ENCODE measurements at regions not wholly inside any gene's neighbourhood (a gene's known extent, or its start where the extent isn't known, plus 50 kb on each side); places are given as distances from the start of the nearest gene placed in this dataset.
"Not testable (repeated sequence)": the region's sequence is repeated elsewhere in the genome, so short reads cannot be mapped to it uniquely, and the experiment has no call there.

DNA sequence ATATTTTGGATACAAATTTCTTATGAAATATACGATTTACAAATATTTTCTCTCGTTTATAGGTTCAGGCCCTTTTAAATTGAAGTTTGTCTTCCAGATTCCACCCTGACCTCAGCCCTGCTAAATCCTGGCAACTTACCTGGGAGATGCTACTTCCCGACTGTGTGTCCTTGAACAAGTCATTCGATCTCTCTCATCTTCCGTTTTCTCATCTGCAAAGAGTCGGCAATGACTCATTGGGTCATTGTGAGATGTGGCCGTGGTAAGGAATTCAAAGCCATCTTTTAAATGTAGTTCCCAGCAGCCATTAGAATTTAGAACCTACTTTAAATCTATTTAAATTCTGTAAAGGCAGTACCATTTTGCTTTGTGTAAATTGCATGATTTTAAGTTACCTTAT, 72.5 kb downstream of the LHX2 start:
- Histone ChIP-seq H3K4me3 (ENCODE audit: low read depth in 1 of 5, low read length in 5 of 5) (no peak overlapping the region), H3K4me1 (ENCODE audit: control insufficient read depth in 5 of 5, insufficient read depth in 5 of 5, low read length in 5 of 5) (no peaks in the 10 kb centered on the region), H3K27me3 (ENCODE audit: control insufficient read depth in 5 of 5, insufficient read depth in 4 of 5, low read length in 5 of 5) (no peaks in the 10 kb centered on the region), H3K9ac (ENCODE audit: low read length in 5 of 5) (no peak overlapping the region), H3K27ac (ENCODE audit: low read depth, low read length) (no peak overlapping the region), H3K9me3 (ENCODE audit: control insufficient read depth in 5 of 5, low read length in 5 of 5) (peaks cover 4 to 23% (median 14%) of the 10 kb centered on the region in 5 donors), H3K36me3 (ENCODE audit: control insufficient read depth in 5 of 5, insufficient read depth in 5 of 5, low read length in 5 of 5) (no peaks in the 10 kb centered on the region)

DNA sequence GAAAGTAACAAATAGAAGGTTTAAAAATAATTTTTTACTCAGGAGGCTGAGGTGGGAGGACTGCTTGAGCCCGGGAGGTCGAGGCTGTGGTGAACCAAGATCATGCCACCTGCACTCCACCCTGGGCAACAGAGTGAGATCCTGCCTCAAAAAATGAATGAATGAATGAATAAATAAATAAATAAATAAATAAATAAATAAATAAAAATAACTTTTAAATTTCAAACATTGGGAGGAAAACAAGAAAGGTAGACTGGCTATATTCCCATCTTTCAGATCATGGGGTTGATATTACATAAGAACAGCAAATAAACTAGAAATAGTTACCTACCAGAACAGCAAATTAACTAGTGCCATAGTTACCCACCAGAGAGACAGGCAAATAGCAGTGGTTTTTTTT, 75.7 kb downstream of the LHX2 start:
- H3K4me1 ChIP-seq (ENCODE audit: control insufficient read depth in 5 of 5, insufficient read depth in 5 of 5, low read length in 5 of 5): no peaks in the 10 kb centered on the region
- H3K9me3 ChIP-seq (ENCODE audit: control insufficient read depth in 5 of 5, low read length in 5 of 5): peaks cover 6 to 23% (median 14%) of the 10 kb centered on the region in 5 donors
- no peak overlapping the region for H3K27ac ChIP-seq (ENCODE audit: low read depth, low read length)
- H3K27me3 ChIP-seq (ENCODE audit: control insufficient read depth in 5 of 5, insufficient read depth in 4 of 5, low read length in 5 of 5): peaks cover 0 to 6% (median 3%) of the 10 kb centered on the region in 5 donors
- H3K4me3 ChIP-seq (ENCODE audit: low read depth in 1 of 5, low read length in 5 of 5): no peak overlapping the region
- no peaks in the 10 kb centered on the region for H3K36me3 ChIP-seq (ENCODE audit: control insufficient read depth in 5 of 5, insufficient read depth in 5 of 5, low read length in 5 of 5)
- H3K9ac ChIP-seq (ENCODE audit: low read length in 5 of 5): no peak overlapping the region

DNA sequence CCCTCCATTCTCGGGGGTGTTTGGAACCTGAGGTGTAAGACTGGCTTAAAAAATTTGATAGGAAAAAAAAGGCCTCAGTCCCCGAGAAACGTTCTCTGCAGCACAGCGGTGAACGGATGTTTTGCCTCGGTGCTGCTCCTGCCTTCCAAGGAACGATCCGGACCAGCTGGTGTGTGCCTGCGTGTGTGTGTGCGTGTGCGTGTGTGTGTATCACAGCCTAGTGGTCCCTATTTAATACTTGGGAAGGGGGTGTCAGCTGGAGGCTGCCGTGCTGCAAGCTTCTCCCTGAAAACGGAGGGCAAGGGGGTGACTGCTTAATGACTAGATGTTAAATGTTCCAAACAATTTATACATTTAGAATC, 76.9 kb downstream of the LHX2 start:
- H3K9ac ChIP-seq (ENCODE audit: low read length in 5 of 5): no peak overlapping the region
- peaks cover 6 to 23% (median 14%) of the 10 kb centered on the region in 5 donors for H3K9me3 ChIP-seq (ENCODE audit: control insufficient read depth in 5 of 5, low read length in 5 of 5)
- H3K36me3 ChIP-seq (ENCODE audit: control insufficient read depth in 5 of 5, insufficient read depth in 5 of 5, low read length in 5 of 5): no peaks in the 10 kb centered on the region
- no peak overlapping the region for H3K27ac ChIP-seq (ENCODE audit: low read depth, low read length)
- no peaks in the 10 kb centered on the region for H3K4me1 ChIP-seq (ENCODE audit: control insufficient read depth in 5 of 5, insufficient read depth in 5 of 5, low read length in 5 of 5)
- no peak overlapping the region for H3K4me3 ChIP-seq (ENCODE audit: low read depth in 1 of 5, low read length in 5 of 5)
- H3K27me3 ChIP-seq (ENCODE audit: control insufficient read depth in 5 of 5, insufficient read depth in 4 of 5, low read length in 5 of 5): peaks cover 0 to 6% (median 3%) of the 10 kb centered on the region in 5 donors

GRCh38 chr9:124089631-124090488, 78.3 kb downstream of the LHX2 start:
- not testable (repeated sequence) for H3K36me3 ChIP-seq (ENCODE audit: control insufficient read depth in 5 of 5, insufficient read depth in 5 of 5, low read length in 5 of 5); H3K27ac ChIP-seq (ENCODE audit: low read depth, low read length); H3K4me3 ChIP-seq (ENCODE audit: low read depth in 1 of 5, low read length in 5 of 5); H3K27me3 ChIP-seq (ENCODE audit: control insufficient read depth in 5 of 5, insufficient read depth in 4 of 5, low read length in 5 of 5); H3K4me1 ChIP-seq (ENCODE audit: control insufficient read depth in 5 of 5, insufficient read depth in 5 of 5, low read length in 5 of 5); H3K9ac ChIP-seq (ENCODE audit: low read length in 5 of 5)
- peaks cover 6 to 21% (median 14%) of the 10 kb centered on the region in 5 donors for H3K9me3 ChIP-seq (ENCODE audit: control insufficient read depth in 5 of 5, low read length in 5 of 5)

- H3K36me3 ChIP-seq (ENCODE audit: control insufficient read depth in 5 of 5, insufficient read depth in 5 of 5, low read length in 5 of 5): no peaks in the 10 kb centered on the region
- H3K4me1 ChIP-seq (ENCODE audit: control insufficient read depth in 5 of 5, insufficient read depth in 5 of 5, low read length in 5 of 5): no peaks in the 10 kb centered on the region
- no peak overlapping the region for H3K27ac ChIP-seq (ENCODE audit: low read depth, low read length)
- no peak overlapping the region for H3K9ac ChIP-seq (ENCODE audit: low read length in 5 of 5)
- peaks cover 0 to 33% (median 20%) of the 10 kb centered on the region in 5 donors for H3K27me3 ChIP-seq (ENCODE audit: control insufficient read depth in 5 of 5, insufficient read depth in 4 of 5, low read length in 5 of 5)
- H3K9me3 ChIP-seq (ENCODE audit: control insufficient read depth in 5 of 5, low read length in 5 of 5): no peaks in the 10 kb centered on the region
- no peak overlapping the region for H3K4me3 ChIP-seq (ENCODE audit: low read depth in 1 of 5, low read length in 5 of 5)
Measured at GRCh38 chr9:124098141-124098905, 86.8 kb downstream of the LHX2 start.

GRCh38 chr9:124099860-124100259, 88.3 kb downstream of the LHX2 start:
- Histone ChIP-seq H3K9ac (ENCODE audit: low read length in 5 of 5) (no peak overlapping the region), H3K36me3 (ENCODE audit: control insufficient read depth in 5 of 5, insufficient read depth in 5 of 5, low read length in 5 of 5) (no peaks in the 10 kb centered on the region), H3K27me3 (ENCODE audit: control insufficient read depth in 5 of 5, insufficient read depth in 4 of 5, low read length in 5 of 5) (peaks cover 0 to 33% (median 20%) of the 10 kb centered on the region in 5 donors), H3K4me1 (ENCODE audit: control insufficient read depth in 5 of 5, insufficient read depth in 5 of 5, low read length in 5 of 5) (no peaks in the 10 kb centered on the region), H3K4me3 (ENCODE audit: low read depth in 1 of 5, low read length in 5 of 5) (no peak overlapping the region), H3K27ac (ENCODE audit: low read depth, low read length) (no peak overlapping the region), H3K9me3 (ENCODE audit: control insufficient read depth in 5 of 5, low read length in 5 of 5) (no peaks in the 10 kb centered on the region)

DNA sequence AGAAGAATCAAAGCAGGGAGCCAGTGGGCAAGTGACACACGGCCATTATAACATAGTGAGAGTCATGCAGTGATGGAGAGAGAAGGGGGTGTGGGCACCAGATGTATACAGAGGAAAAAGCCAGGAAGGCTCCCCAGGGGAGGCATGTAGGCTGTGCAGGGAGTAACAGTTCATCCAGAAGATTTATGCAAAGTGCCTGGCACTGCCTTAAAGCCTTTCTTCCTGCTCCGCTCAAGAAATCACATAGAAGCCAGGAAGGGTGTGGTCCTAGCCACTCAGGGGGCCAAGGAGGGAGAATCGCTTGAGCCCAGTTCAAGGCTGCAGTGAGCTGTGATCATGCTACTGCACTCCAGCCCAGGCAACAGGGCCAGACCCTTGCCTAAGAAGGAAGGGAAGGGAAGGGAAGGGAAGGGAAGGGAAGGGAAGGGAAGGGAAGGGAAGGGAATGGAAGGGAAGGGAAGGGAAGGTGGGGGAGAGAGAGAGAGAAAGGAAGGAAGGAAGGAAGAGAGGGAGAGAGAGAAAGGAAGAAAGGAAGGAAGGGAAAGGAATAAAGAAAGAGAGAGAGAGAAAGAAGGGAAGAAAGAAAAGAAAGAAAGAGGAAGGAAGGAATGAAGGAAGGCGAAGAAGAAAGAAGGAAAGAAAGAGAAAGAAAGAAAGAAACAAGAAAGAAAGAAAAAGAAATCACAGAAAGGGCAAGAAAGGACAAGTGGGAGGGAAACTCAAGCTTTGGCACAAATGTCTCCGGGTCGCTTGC, 89.8 kb downstream of the LHX2 start:
- H3K9me3 ChIP-seq (ENCODE audit: control insufficient read depth in 5 of 5, low read length in 5 of 5): no peaks in the 10 kb centered on the region
- no peak overlapping the region for H3K4me3 ChIP-seq (ENCODE audit: low read depth in 1 of 5, low read length in 5 of 5)
- no peaks in the 10 kb centered on the region for H3K36me3 ChIP-seq (ENCODE audit: control insufficient read depth in 5 of 5, insufficient read depth in 5 of 5, low read length in 5 of 5)
- no peak overlapping the region for H3K27ac ChIP-seq (ENCODE audit: low read depth, low read length)
- H3K4me1 ChIP-seq (ENCODE audit: control insufficient read depth in 5 of 5, insufficient read depth in 5 of 5, low read length in 5 of 5): no peaks in the 10 kb centered on the region
- H3K27me3 ChIP-seq (ENCODE audit: control insufficient read depth in 5 of 5, insufficient read depth in 4 of 5, low read length in 5 of 5): peaks cover 0 to 33% (median 23%) of the 10 kb centered on the region in 5 donors
- H3K9ac ChIP-seq (ENCODE audit: low read length in 5 of 5): no peak overlapping the region

- Histone ChIP-seq H3K27me3 (ENCODE audit: control insufficient read depth in 5 of 5, insufficient read depth in 4 of 5, low read length in 5 of 5) (peaks cover 0 to 33% (median 23%) of the 10 kb centered on the region in 5 donors), H3K27ac (ENCODE audit: low read depth, low read length) (no peak overlapping the region)
Measured at GRCh38 chr9:124101969-124102345, 90.4 kb downstream of the LHX2 start.

DNA sequence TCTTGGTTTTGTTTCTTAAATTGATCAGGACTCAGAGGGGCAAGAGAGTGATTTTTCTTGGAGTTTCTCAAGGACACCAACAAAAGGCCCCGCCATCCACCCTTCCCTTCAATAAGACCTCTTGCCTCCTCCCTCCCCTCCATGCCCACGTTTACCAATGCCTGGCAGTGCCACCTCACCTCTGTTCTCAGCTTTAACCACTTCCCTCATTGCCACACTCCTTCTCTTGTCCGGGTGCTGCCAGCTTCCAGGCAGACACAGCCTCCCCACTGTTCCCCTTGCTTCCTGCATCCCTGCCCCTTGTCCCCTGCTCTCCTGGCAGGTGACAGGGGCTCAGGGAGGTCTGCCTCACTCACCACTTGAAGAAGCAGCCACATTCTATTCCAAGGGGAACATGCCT, 90.8 kb downstream of the LHX2 start:
- H3K9me3 ChIP-seq (ENCODE audit: control insufficient read depth in 5 of 5, low read length in 5 of 5): no peaks in the 10 kb centered on the region
- H3K27me3 ChIP-seq (ENCODE audit: control insufficient read depth in 5 of 5, insufficient read depth in 4 of 5, low read length in 5 of 5): peaks cover 0 to 30% (median 21%) of the 10 kb centered on the region in 5 donors
- no peaks in the 10 kb centered on the region for H3K4me1 ChIP-seq (ENCODE audit: control insufficient read depth in 5 of 5, insufficient read depth in 5 of 5, low read length in 5 of 5)
- no peak overlapping the region for H3K4me3 ChIP-seq (ENCODE audit: low read depth in 1 of 5, low read length in 5 of 5)
- no peak overlapping the region for H3K9ac ChIP-seq (ENCODE audit: low read length in 5 of 5)
- H3K27ac ChIP-seq (ENCODE audit: low read depth, low read length): no peak overlapping the region
- no peaks in the 10 kb centered on the region for H3K36me3 ChIP-seq (ENCODE audit: control insufficient read depth in 5 of 5, insufficient read depth in 5 of 5, low read length in 5 of 5)

More at GRCh38 chr9:124101969-124102345, 90.4 kb downstream of the LHX2 start:
- no peaks in the 10 kb centered on the region for H3K4me1 ChIP-seq (ENCODE audit: control insufficient read depth in 5 of 5, insufficient read depth in 5 of 5, low read length in 5 of 5)
- no peak overlapping the region for H3K4me3 ChIP-seq (ENCODE audit: low read depth in 1 of 5, low read length in 5 of 5)
- no peak overlapping the region for H3K9ac ChIP-seq (ENCODE audit: low read length in 5 of 5)
- no peaks in the 10 kb centered on the region for H3K36me3 ChIP-seq (ENCODE audit: control insufficient read depth in 5 of 5, insufficient read depth in 5 of 5, low read length in 5 of 5)
- no peaks in the 10 kb centered on the region for H3K9me3 ChIP-seq (ENCODE audit: control insufficient read depth in 5 of 5, low read length in 5 of 5)
